GM12878 (cell line): ENCODE measurements at regions not wholly inside any gene's neighbourhood (a gene's known extent, or its start where the extent isn't known, plus 50 kb on each side); places are given as distances from the start of the nearest gene placed in this dataset.

Experiments used
- ATAC-seq: fragments of 200-7000 bp; cut with Tn5 transposase; 3 replicates; pipeline ENCODE4 v1.9.1; 2020; ENCODE audit warnings: mild to moderate bottlenecking, moderate library complexity
- BruUV-seq: library from RNA; stranded (reverse); fragments of 400-500 nt; replicated peaks from 2 replicates; lab custom pipeline; 2021; lab: Mats Ljungman, UMichigan
- CTCF ChIA-PET: fragments of 300-600 bp; sonication (Branson Sonifier 250); formaldehyde crosslinking; extraction: SDS; loops from one replicate; lab custom pipeline; 2021; ENCODE audit warnings: inconsistent platforms; lab: Yijun Ruan, JAX
- POLR2A ChIA-PET: fragments of 350-600 bp; formaldehyde crosslinking; extraction: SDS; loops from one replicate; lab custom pipeline; 2021; ENCODE audit warnings: inconsistent platforms; lab: Charles Lee
- RAD21 ChIA-PET: fragments of 300-600 bp; sonication (Branson Sonifier 250); formaldehyde crosslinking; loops from one replicate; lab custom pipeline; 2023; ENCODE audit warnings: antibody characterized with exemption; ENCODE audit not compliant: unreplicated experiment; lab: Charles Lee
- SMC1A ChIA-PET: fragments of 300-600 bp; sonication (Branson Sonifier 250); formaldehyde crosslinking; loops from one replicate; lab custom pipeline; 2023; ENCODE audit not compliant: unreplicated experiment, uncharacterized antibody; lab: Charles Lee
- DNase-seq: peaks from one replicate; pipeline ENCODE4 v3.0.0-alpha.2; 2011; ENCODE audit warnings: low read depth, low spot score
- FAIRE-seq: peaks from 3 replicates; lab custom pipeline; 2011; peaks lifted over from hg19 to GRCh38; lab: Jason Lieb, UNC
- H2AFZ ChIP-seq: 2 replicates; pipeline ENCODE4 v1.6.0; 2011; ENCODE audit warnings: low read depth, low read length, control low read depth; ENCODE audit not compliant: control insufficient read depth
- H3K27ac ChIP-seq: 2 replicates; pipeline ENCODE4 v1.5.1; 2011; ENCODE audit warnings: control low read depth; ENCODE audit not compliant: control insufficient read depth, insufficient read depth
- H3K27me3 ChIP-seq, 2 experiments: replicated peaks in 1 of 2; 2 replicates each; pipeline versions ENCODE4 v1.6.0 to v1.6.1; 2011; ENCODE audit warnings: low read length in 1 of 2; ENCODE audit not compliant: control insufficient read depth in 2 of 2, insufficient read depth in 2 of 2
- H3K36me3 ChIP-seq, 2 experiments: 2 replicates each; pipeline ENCODE4 v1.5.1; 2011; ENCODE audit warnings: low read length in 1 of 2; ENCODE audit not compliant: control insufficient read depth in 2 of 2, insufficient read depth in 2 of 2
- H3K4me1 ChIP-seq: 2 replicates; pipeline ENCODE4 v1.6.1; 2011; ENCODE audit warnings: mild to moderate bottlenecking, low read length, moderate library complexity, mixed read lengths; ENCODE audit not compliant: control insufficient read depth, insufficient read depth
- H3K4me2 ChIP-seq: 2 replicates; pipeline ENCODE4 v1.6.0; 2011; ENCODE audit warnings: control low read depth; ENCODE audit not compliant: control insufficient read depth, insufficient read depth
- H3K4me3 ChIP-seq: fragments of 200-600 bp; sonication (generic); 2 replicates; pipeline ENCODE4 v1.5.1; 2016
- H3K79me2 ChIP-seq: 2 replicates; pipeline ENCODE4 v1.6.0; 2011; ENCODE audit warnings: low read length; ENCODE audit not compliant: control insufficient read depth, insufficient read depth
- H3K9ac ChIP-seq: 2 replicates; pipeline ENCODE4 v1.8.0; 2011; ENCODE audit warnings: low read length, control low read depth, mixed read lengths; ENCODE audit not compliant: control insufficient read depth, insufficient read depth
- H3K9me3 ChIP-seq: replicated peaks from 3 replicates; pipeline ENCODE4 v1.5.1; 2011; ENCODE audit warnings: mild to moderate bottlenecking, low read length; ENCODE audit not compliant: control insufficient read depth, insufficient read depth
- H4K20me1 ChIP-seq: 2 replicates; pipeline ENCODE4 v1.6.0; 2011; ENCODE audit not compliant: control insufficient read depth, insufficient read depth
- BCL11A ChIP-seq: IDR thresholded peaks from 2 replicates; pipeline ENCODE4 v1.6.1; 2011; ENCODE audit warnings: low read depth, low read length
- CHD2 ChIP-seq: IDR thresholded peaks from 2 replicates; pipeline ENCODE4 v1.6.1; 2011; ENCODE audit warnings: low read depth, low read length, improper control_type of control experiment, borderline replicate concordance
- EP300 ChIP-seq, 2 experiments: fragments of 150-350 bp in 1 of 2; IDR thresholded peaks; 2 replicates each; pipeline ENCODE4 v1.6.1; 2011 to 2012; ENCODE audit warnings: low read depth in 2 of 2, low read length in 2 of 2, borderline replicate concordance in 1 of 2, improper control_type of control experiment in 1 of 2, inconsistent platforms in 1 of 2; ENCODE audit not compliant: control insufficient read depth in 1 of 2
- ETV6 ChIP-seq, 2 experiments: fragments of 450-650 bp in 1 of 2; IDR thresholded peaks in 1 of 2; conservative IDR thresholded peaks in 1 of 2; 2 replicates each; pipeline ENCODE4 v1.6.1; 2014; ENCODE audit warnings: antibody characterized with exemption in 1 of 2, borderline replicate concordance in 1 of 2, low read depth in 1 of 2, mild to moderate bottlenecking in 1 of 2, moderate library complexity in 1 of 2
- LARP7 ChIP-seq: fragments of 450-650 bp; IDR thresholded peaks from 2 replicates; pipeline ENCODE4 v1.6.1; 2017; ENCODE audit warnings: mild to moderate bottlenecking
- MTA3 ChIP-seq: IDR thresholded peaks from 2 replicates; pipeline ENCODE4 v1.6.1; 2012; ENCODE audit warnings: low read length, inconsistent platforms, borderline replicate concordance
- RUNX3 ChIP-seq: IDR thresholded peaks from 2 replicates; pipeline ENCODE4 v1.6.1; 2012; ENCODE audit warnings: low read length, inconsistent platforms
- SRF ChIP-seq, 2 experiments: IDR thresholded peaks; 2 replicates each; pipeline ENCODE4 v1.6.1; 2011; ENCODE audit warnings: low read depth in 2 of 2, low read length in 2 of 2, mild to moderate bottlenecking in 1 of 2, moderate library complexity in 1 of 2
- SUZ12 ChIP-seq: fragments of 200-600 bp; sonication (generic); IDR thresholded peaks from one replicate; pipeline ENCODE4 v1.6.1; 2018; ENCODE audit warnings: antibody characterized with exemption, mild to moderate bottlenecking; ENCODE audit not compliant: unreplicated experiment
- TBL1XR1 ChIP-seq: IDR thresholded peaks from 2 replicates; pipeline ENCODE4 v1.6.1; 2012; ENCODE audit warnings: low read depth, low read length, improper control_type of control experiment
- WRNIP1 ChIP-seq: IDR thresholded peaks from 2 replicates; pipeline ENCODE4 v1.6.1; 2011; ENCODE audit warnings: low read depth, low read length, improper control_type of control experiment, borderline replicate concordance
- ZNF384 ChIP-seq: IDR thresholded peaks from 2 replicates; pipeline ENCODE4 v1.6.1; 2012; ENCODE audit warnings: low read depth, mild to moderate bottlenecking, low read length, improper control_type of control experiment, borderline replicate concordance
- ZZZ3 ChIP-seq: IDR thresholded peaks from 2 replicates; pipeline ENCODE4 v1.6.1; 2011; ENCODE audit warnings: low read depth; ENCODE audit not compliant: control insufficient read depth, insufficient read length
- WGBS: methylation state at CpG from one replicate; pipeline ENCODE4 v1.1.6; 2016; ENCODE audit warnings: low lambda C conversion rate; ENCODE audit not compliant: insufficient replicate concordance, insufficient coverage; ENCODE audit errors: missing lambda C conversion rate; 5-methylcytosine and 5-hydroxymethylcytosine counted together
- in situ Hi-C: fragments of 300-500 bp; cut with MboI; formaldehyde crosslinking; loops from 9 replicates; pipeline ENCODE4 v1.14.3; 2018; ENCODE audit warnings: mixed read lengths
- intact Hi-C: fragments of 100-400 bp; cut with micrococcal nuclease; formaldehyde crosslinking; loops from one replicate; pipeline ENCODE4 v1.14.2; 2022; ENCODE audit not compliant: unreplicated experiment
- TF ChIP-seq, protein P1 (sequence below): fragments of 450-650 bp; IDR thresholded peaks from 2 replicates; pipeline ENCODE4 v1.6.1; 2017; ENCODE audit warnings: mild to moderate bottlenecking, low read depth, inconsistent platforms; ENCODE audit not compliant: poor library complexity, severe bottlenecking

DNA sequence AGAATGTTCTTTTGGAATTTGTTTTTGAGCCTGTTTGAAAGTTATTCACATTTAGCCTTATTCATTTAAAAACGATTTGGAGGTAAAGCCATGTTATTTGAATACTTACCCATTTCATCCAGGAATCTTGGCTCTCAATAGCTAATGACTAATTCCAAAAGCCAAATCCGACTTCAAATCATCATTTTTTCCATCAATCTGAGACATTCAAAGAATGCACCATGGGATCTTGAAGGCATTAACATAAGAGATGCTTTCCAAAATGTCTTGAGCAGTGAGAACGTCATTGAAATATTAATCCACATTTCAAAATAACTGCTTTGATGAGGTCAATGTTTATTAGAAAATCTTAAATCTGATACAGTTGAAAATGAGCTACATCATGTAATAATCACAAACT lies 617.0 kb upstream of the RORB start:
- 16% methylated on average over 3 of the region's 3 CpGs for WGBS
- RAD21 ChIA-PET = no interaction called here
- Histone ChIP-seq H3K27ac (no peak overlapping the region), H3K36me3 (no peaks in the 10 kb centered on the region), H3K4me2 (no peak overlapping the region), H3K4me1 (no peaks in the 10 kb centered on the region), H3K9me3 (no peaks in the 10 kb centered on the region), H4K20me1 (no peaks in the 10 kb centered on the region), H2AFZ (no peak overlapping the region), H3K9ac (no peak overlapping the region), H3K4me3 (no peak overlapping the region), H3K79me2 (no peaks in the 10 kb centered on the region), H3K27me3 (no peaks in the 10 kb centered on the region)
- DNase-seq = no peak
- intact Hi-C loops (no loop called here), in situ Hi-C loops (no loop called here)
- no TSS peak for BruUV-seq
- POLR2A ChIA-PET = no interaction called here
- CTCF ChIA-PET = no interaction called here
- FAIRE-seq = no peak
- TF ChIP-seq ETV6 (conservative IDR thresholded peaks at IDR 0.05 in 1 of 2, IDR thresholded peaks at IDR 0.05 in 1 of 2; ENCODE audit: borderline replicate concordance in 1 of 2, low read depth in 1 of 2) (no peak), RUNX3 (no peak), SUZ12 (no peak), ZNF384 (no peak), SRF (IDR thresholded peaks at IDR 0.05; ENCODE audit: low read depth in 2 of 2, low read length in 2 of 2) (no peak), LARP7 (no peak), EP300 (IDR thresholded peaks at IDR 0.05; ENCODE audit: borderline replicate concordance in 1 of 2, control insufficient read depth in 1 of 2, low read depth in 2 of 2, low read length in 2 of 2) (no peak), CHD2 (no peak), TBL1XR1 (no peak), ZZZ3 (no peak), WRNIP1 (no peak), BCL11A (no peak), MTA3 (no peak)
- TF ChIP-seq, protein P1, sequence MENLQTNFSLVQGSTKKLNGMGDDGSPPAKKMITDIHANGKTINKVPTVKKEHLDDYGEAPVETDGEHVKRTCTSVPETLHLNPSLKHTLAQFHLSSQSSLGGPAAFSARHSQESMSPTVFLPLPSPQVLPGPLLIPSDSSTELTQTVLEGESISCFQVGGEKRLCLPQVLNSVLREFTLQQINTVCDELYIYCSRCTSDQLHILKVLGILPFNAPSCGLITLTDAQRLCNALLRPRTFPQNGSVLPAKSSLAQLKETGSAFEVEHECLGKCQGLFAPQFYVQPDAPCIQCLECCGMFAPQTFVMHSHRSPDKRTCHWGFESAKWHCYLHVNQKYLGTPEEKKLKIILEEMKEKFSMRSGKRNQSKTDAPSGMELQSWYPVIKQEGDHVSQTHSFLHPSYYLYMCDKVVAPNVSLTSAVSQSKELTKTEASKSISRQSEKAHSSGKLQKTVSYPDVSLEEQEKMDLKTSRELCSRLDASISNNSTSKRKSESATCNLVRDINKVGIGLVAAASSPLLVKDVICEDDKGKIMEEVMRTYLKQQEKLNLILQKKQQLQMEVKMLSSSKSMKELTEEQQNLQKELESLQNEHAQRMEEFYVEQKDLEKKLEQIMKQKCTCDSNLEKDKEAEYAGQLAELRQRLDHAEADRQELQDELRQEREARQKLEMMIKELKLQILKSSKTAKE = no peak
- SMC1A ChIA-PET = interaction anchor here (0.5 kb wide), 1 partner anchor 569 kb away, joined by 8 read pairs; no protein-coding TSS in a partner anchor
- no peak for ATAC-seq
